Uterus (tissue), 3 donors: ENCODE measurements at regions not wholly inside any gene's neighbourhood (a gene's known extent, or its start where the extent isn't known, plus 50 kb on each side); places are given as distances from the start of the nearest gene placed in this dataset.
"Not testable (repeated sequence)": the region's sequence is repeated elsewhere in the genome, so short reads cannot be mapped to it uniquely, and the experiment has no call there.

ENCODE experiments used
- DNase-seq, 2 donors: peaks; one replicate each; pipeline ENCODE4 v3.0.0-alpha.2; 2019 to 2020
- H3K27ac ChIP-seq, 2 donors: fragments of 200-600 bp; sonication (generic); 1 replicate in 1 of 2; 2 replicates in 1 of 2; pipeline ENCODE4 v1.5.1; 2016 to 2018
- H3K27me3 ChIP-seq, 2 donors: fragments of 200-600 bp; sonication (generic); one replicate each; pipeline ENCODE4 v1.5.1; 2018 to 2019; ENCODE audit warnings: control low read depth in 1 of 2
- H3K36me3 ChIP-seq, 2 donors: fragments of 200-600 bp; sonication (generic); one replicate each; pipeline ENCODE4 v1.5.1; 2019; ENCODE audit warnings: control low read depth in 1 of 2
- H3K4me1 ChIP-seq, 2 donors: fragments of 200-600 bp; sonication (generic); one replicate each; pipeline ENCODE4 v1.5.1; 2018 to 2019; ENCODE audit warnings: control low read depth in 1 of 2
- H3K4me3 ChIP-seq, 2 donors: fragments of 200-600 bp; sonication (generic); 1 replicate in 1 of 2; 2 replicates in 1 of 2; pipeline ENCODE4 v1.5.1; 2018 to 2019; ENCODE audit warnings: mild to moderate bottlenecking in 1 of 2
- H3K9me3 ChIP-seq, 2 donors: fragments of 200-600 bp; sonication (generic); one replicate each; pipeline ENCODE4 v1.5.1; 2019; ENCODE audit warnings: control low read depth in 1 of 2
- CTCF ChIP-seq, 4 experiments: fragments of 200-600 bp in 2 of 4; fragments of 450-650 bp in 2 of 4; sonication (generic) in 2 of 4; IDR thresholded peaks; one replicate each; pipeline ENCODE4 v1.5.1; 2016 to 2019; ENCODE audit warnings: antibody characterized with exemption in 4 of 4, mild to moderate bottlenecking in 2 of 4, moderate library complexity in 1 of 4
- POLR2A ChIP-seq, 2 donors: fragments of 450-650 bp; IDR thresholded peaks; one replicate each; pipeline ENCODE4 v1.6.1; 2016; ENCODE audit warnings: antibody characterized with exemption in 2 of 2, mild to moderate bottlenecking in 1 of 2, moderate library complexity in 1 of 2
- intact Hi-C: fragments of 100-400 bp; cut with DNase I; formaldehyde crosslinking; loops from one replicate; pipeline ENCODE4 v1.15.1; 2023; ENCODE audit warnings: low total_unique reads
- donor health status: DM: yes; HTN: yes; CAD: no.

- TF ChIP-seq POLR2A (IDR thresholded peaks at IDR 0.05) (no peak), CTCF (IDR thresholded peaks at IDR 0.05) (peak; percentile 33 to 52 (median 38))
- H3K9me3 ChIP-seq, result no peaks in the 10 kb centered on the region
- intact Hi-C loops, result no loop called here
- H3K36me3 ChIP-seq, result no peaks in the 10 kb centered on the region
- no peaks in the 10 kb centered on the region for H3K4me1 ChIP-seq
- DNase-seq, result no peak
- peak overlapping the region; percentile 13 to 18 for H3K4me3 ChIP-seq
- peak overlapping the region in 1 of 2 donors; percentile 34 for H3K27ac ChIP-seq
- H3K27me3 ChIP-seq, result no peaks in the 10 kb centered on the region
Observed at GRCh38 chr18:2223849-2224248, 347.5 kb downstream of the METTL4 start.

GRCh38 chr18:2236232-2236631 lies 335.1 kb downstream of the METTL4 start:
- Histone ChIP-seq H3K27ac (no peak overlapping the region), H3K4me1 (no peaks in the 10 kb centered on the region), H3K27me3 (no peaks in the 10 kb centered on the region), H3K36me3 (no peaks in the 10 kb centered on the region), H3K4me3 (no peak overlapping the region), H3K9me3 (no peaks in the 10 kb centered on the region)
- no peak for DNase-seq
- intact Hi-C loops, result no loop called here
- TF ChIP-seq POLR2A (IDR thresholded peaks at IDR 0.05) (no peak), CTCF (IDR thresholded peaks at IDR 0.05) (no peak)

GRCh38 chr18:2237706-2238105 lies 333.6 kb downstream of the METTL4 start:
- no peak for DNase-seq
- intact Hi-C loops, result no loop called here
- Histone ChIP-seq H3K4me3 (no peak overlapping the region), H3K4me1 (no peaks in the 10 kb centered on the region), H3K9me3 (no peaks in the 10 kb centered on the region), H3K27me3 (no peaks in the 10 kb centered on the region), H3K27ac (no peak overlapping the region), H3K36me3 (no peaks in the 10 kb centered on the region)
- TF ChIP-seq POLR2A (IDR thresholded peaks at IDR 0.05), result no peak
- no peak for TF ChIP-seq CTCF (IDR thresholded peaks at IDR 0.05)

GRCh38 chr18:2240311-2240705 lies 331.0 kb downstream of the METTL4 start:
- no peak overlapping the region for H3K27ac ChIP-seq
- TF ChIP-seq CTCF (IDR thresholded peaks at IDR 0.05) (no peak), POLR2A (IDR thresholded peaks at IDR 0.05) (no peak)
- DNase-seq, result no peak

GRCh38 chr18:2244641-2245040 lies 326.7 kb downstream of the METTL4 start:
- DNase-seq, result no peak
- Histone ChIP-seq H3K27ac (no peak overlapping the region), H3K27me3 (no peaks in the 10 kb centered on the region), H3K36me3 (no peaks in the 10 kb centered on the region), H3K4me1 (no peaks in the 10 kb centered on the region), H3K9me3 (no peaks in the 10 kb centered on the region), H3K4me3 (no peak overlapping the region)
- no peak for TF ChIP-seq POLR2A (IDR thresholded peaks at IDR 0.05)
- no peak for TF ChIP-seq CTCF (IDR thresholded peaks at IDR 0.05)
- intact Hi-C loops, result no loop called here

More at GRCh38 chr18:2240311-2240705, 331.0 kb downstream of the METTL4 start:
- no peaks in the 10 kb centered on the region for H3K9me3 ChIP-seq
- H3K27me3 ChIP-seq, result no peaks in the 10 kb centered on the region
- H3K36me3 ChIP-seq, result no peaks in the 10 kb centered on the region
- intact Hi-C loops, result no loop called here
- H3K4me3 ChIP-seq, result no peak overlapping the region
- H3K4me1 ChIP-seq, result no peaks in the 10 kb centered on the region

- H3K27me3 ChIP-seq, DNase-seq, H3K4me3 ChIP-seq, H3K4me1 ChIP-seq, intact Hi-C loops, H3K27ac ChIP-seq, H3K36me3 ChIP-seq, H3K9me3 ChIP-seq: not testable (repeated sequence)
Observed at GRCh38 chr18:2247101-2247500, 324.2 kb downstream of the METTL4 start.
